Body of pancreas (tissue), 4 donors: ENCODE measurements at regions not wholly inside any gene's neighbourhood (a gene's known extent, or its start where the extent isn't known, plus 50 kb on each side); places are given as distances from the start of the nearest gene placed in this dataset.

Experiments used
- ATAC-seq: fragments of 150-250 bp; one replicate; pipeline ENCODE4 v1.9.1; 2016
- DNase-seq, 4 donors: peaks; one replicate each; pipeline ENCODE4 v3.0.0-alpha.2; 2019
- H3K27ac ChIP-seq, 4 donors: fragments of 200-600 bp; sonication (generic); 1 replicate in 3 of 4; 2 replicates in 1 of 4; pipeline versions ENCODE4 v1.5.1 to v1.6.1; 2016 to 2019; ENCODE audit warnings: mild to moderate bottlenecking in 1 of 4, mixed read lengths in 1 of 4, moderate library complexity in 1 of 4
- H3K27me3 ChIP-seq, 2 donors: fragments of 200-600 bp; sonication (generic); one replicate each; pipeline ENCODE4 v1.6.0; 2016; ENCODE audit warnings: mild to moderate bottlenecking in 1 of 2
- H3K36me3 ChIP-seq, 2 donors: fragments of 200-600 bp; sonication (generic); replicated peaks in 1 of 2; 2 replicates each; pipeline ENCODE4 v1.5.1; 2016; ENCODE audit warnings: low read depth in 2 of 2; ENCODE audit not compliant: insufficient read depth in 1 of 2
- H3K4me1 ChIP-seq: fragments of 200-600 bp; sonication (generic); one replicate; pipeline ENCODE4 v1.6.0; 2016
- H3K4me3 ChIP-seq, 2 donors: fragments of 200-600 bp; sonication (generic); 1 replicate in 1 of 2; 2 replicates in 1 of 2; pipeline ENCODE4 v1.5.1; 2016 to 2019
- H3K9me3 ChIP-seq, 3 donors: fragments of 200-600 bp; sonication (generic); 1 replicate in 2 of 3; 2 replicates in 1 of 3; pipeline ENCODE4 v1.5.1; 2016
- POLR2A ChIP-seq, 3 donors: fragments of 450-650 bp; IDR thresholded peaks; one replicate each; pipeline ENCODE4 v1.6.1; 2016; ENCODE audit warnings: antibody characterized with exemption in 3 of 3, mild to moderate bottlenecking in 2 of 3
- WGBS, 2 donors: methylation state at CpG; one replicate each; pipeline ENCODE4 v1.1.5; 2017; 5-methylcytosine and 5-hydroxymethylcytosine counted together
- intact Hi-C: fragments of 100-400 bp; cut with DNase I; formaldehyde crosslinking; loops from one replicate; pipeline ENCODE4 v1.15.1; 2023
- TF ChIP-seq, protein P1 (sequence below), 7 experiments: fragments of 450-650 bp in 4 of 7; fragments of 200-600 bp in 3 of 7; sonication (generic) in 3 of 7; IDR thresholded peaks; one replicate each; pipeline ENCODE4 v1.5.1; 2016 to 2019; ENCODE audit warnings: antibody characterized with exemption in 7 of 7

DNA sequence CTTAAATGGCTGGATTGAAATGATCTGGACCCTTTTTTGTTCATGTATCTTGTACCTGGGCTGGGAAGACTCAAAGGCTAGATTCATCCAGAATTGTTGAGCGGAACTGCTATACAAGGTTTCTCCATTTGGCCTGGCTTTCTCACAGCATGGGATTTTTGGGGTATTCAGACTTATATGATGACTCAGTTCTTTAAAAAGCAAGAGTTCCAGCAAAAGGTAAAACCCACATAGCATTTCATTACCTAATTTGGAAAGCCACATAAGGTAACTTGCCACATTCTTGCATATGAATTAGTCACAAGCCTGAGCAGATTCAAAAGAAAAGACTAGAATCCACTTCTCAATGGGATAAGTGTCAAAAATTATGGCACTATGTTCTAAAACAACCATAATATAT, 137.4 kb downstream of the HGF start:
- 81 to 82% methylated on average over 1 of the region's 1 CpG for WGBS, 2 donors
- no peak for ATAC-seq

DNA sequence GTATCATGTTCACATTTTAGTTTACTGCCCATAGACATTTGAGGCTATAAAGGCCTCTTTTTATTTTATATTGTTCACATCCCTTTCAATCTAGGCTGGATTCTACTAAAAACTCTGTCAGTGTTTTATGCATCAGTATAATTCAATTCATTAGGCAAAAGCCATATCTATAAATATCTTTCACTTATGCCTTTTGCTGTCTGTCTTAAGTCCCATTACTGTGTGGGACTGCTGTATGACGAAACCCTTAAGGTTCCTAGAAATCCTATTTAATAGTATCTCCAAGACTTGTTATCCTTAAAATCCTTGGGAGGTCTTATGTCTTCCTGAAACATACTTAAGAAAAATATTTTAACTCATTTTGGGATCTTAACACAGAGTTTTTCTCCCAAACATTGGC, 139.2 kb downstream of the HGF start:
- 81 to 86% methylated on average over 1 of the region's 1 CpG for WGBS, 2 donors
- Histone ChIP-seq H3K9me3 (no peaks in the 10 kb centered on the region), H3K4me1 (no peaks in the 10 kb centered on the region), H3K27me3 (no peaks in the 10 kb centered on the region), H3K4me3 (no peak overlapping the region), H3K27ac (no peak overlapping the region), H3K36me3 (no peaks in the 10 kb centered on the region)
- TF ChIP-seq POLR2A (IDR thresholded peaks at IDR 0.05), result no peak
- TF ChIP-seq, protein P1, sequence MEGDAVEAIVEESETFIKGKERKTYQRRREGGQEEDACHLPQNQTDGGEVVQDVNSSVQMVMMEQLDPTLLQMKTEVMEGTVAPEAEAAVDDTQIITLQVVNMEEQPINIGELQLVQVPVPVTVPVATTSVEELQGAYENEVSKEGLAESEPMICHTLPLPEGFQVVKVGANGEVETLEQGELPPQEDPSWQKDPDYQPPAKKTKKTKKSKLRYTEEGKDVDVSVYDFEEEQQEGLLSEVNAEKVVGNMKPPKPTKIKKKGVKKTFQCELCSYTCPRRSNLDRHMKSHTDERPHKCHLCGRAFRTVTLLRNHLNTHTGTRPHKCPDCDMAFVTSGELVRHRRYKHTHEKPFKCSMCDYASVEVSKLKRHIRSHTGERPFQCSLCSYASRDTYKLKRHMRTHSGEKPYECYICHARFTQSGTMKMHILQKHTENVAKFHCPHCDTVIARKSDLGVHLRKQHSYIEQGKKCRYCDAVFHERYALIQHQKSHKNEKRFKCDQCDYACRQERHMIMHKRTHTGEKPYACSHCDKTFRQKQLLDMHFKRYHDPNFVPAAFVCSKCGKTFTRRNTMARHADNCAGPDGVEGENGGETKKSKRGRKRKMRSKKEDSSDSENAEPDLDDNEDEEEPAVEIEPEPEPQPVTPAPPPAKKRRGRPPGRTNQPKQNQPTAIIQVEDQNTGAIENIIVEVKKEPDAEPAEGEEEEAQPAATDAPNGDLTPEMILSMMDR (IDR thresholded peaks at IDR 0.05), result no peak
- intact Hi-C loops, result no loop called here
- no peak for ATAC-seq
- no peak for DNase-seq

More for the DNA sequence above, 137.4 kb downstream of the HGF start:
- TF ChIP-seq POLR2A (IDR thresholded peaks at IDR 0.05), result no peak
- TF ChIP-seq, protein P1 (IDR thresholded peaks at IDR 0.05), result no peak
- Histone ChIP-seq H3K4me3 (no peak overlapping the region), H3K27me3 (no peaks in the 10 kb centered on the region), H3K4me1 (no peaks in the 10 kb centered on the region), H3K9me3 (no peaks in the 10 kb centered on the region), H3K27ac (no peak overlapping the region), H3K36me3 (no peaks in the 10 kb centered on the region)
- no peak for DNase-seq
- intact Hi-C loops, result no loop called here

DNA sequence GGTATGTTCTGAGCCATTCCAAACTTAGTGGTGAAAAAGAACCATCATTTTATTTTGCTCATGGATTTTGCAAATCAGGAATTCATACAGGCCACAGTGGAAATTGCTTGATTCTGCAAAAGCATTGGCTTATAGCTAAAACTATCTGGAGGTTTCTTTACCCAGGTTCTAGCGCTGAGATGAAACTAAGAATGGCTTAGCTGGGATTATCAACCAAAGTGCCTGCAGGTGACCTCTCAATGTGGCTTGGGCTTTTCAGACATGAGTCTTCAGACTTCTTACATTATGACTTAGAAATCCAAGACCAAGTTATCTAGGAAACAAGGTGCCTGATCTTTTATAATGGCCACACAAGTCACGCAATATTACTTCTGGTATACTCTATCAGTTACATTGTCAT, 140.1 kb downstream of the HGF start:
- Histone ChIP-seq H3K36me3 (no peaks in the 10 kb centered on the region), H3K4me1 (no peaks in the 10 kb centered on the region), H3K27me3 (no peaks in the 10 kb centered on the region), H3K9me3 (no peaks in the 10 kb centered on the region), H3K4me3 (no peak overlapping the region), H3K27ac (no peak overlapping the region)
- WGBS, 2 donors, result 86 to 100% methylated on average over 2 of the region's 2 CpGs
- DNase-seq (no peak), ATAC-seq (no peak)
- TF ChIP-seq, protein P1 (IDR thresholded peaks at IDR 0.05), result no peak
- TF ChIP-seq POLR2A (IDR thresholded peaks at IDR 0.05), result no peak
- intact Hi-C loops, result no loop called here

DNA sequence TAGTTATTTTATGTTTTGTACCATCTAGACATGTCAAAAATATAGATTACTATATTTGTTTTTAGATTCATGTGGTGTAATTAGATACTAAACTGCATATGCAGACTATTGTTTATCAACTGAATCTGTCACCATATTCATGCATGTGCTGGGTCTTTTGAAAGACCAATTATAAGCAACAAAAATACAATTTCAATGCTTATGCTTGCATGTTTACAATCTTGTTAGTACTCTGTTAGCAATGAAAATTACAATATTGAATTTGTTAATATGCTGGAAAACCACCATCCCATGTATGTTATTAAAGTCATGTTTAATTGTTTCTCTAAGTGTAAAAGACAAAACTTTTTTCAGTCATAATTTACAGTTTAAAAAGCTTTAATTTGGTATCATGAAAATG, 140.9 kb downstream of the HGF start:
- Histone ChIP-seq H3K4me3 (no peak overlapping the region), H3K36me3 (no peaks in the 10 kb centered on the region), H3K27me3 (no peaks in the 10 kb centered on the region), H3K4me1 (no peaks in the 10 kb centered on the region), H3K9me3 (no peaks in the 10 kb centered on the region), H3K27ac (no peak overlapping the region)
- intact Hi-C loops, result no loop called here
- ATAC-seq (no peak), DNase-seq (no peak)
- no peak for TF ChIP-seq POLR2A (IDR thresholded peaks at IDR 0.05)
- TF ChIP-seq, protein P1 (IDR thresholded peaks at IDR 0.05), result no peak

DNA sequence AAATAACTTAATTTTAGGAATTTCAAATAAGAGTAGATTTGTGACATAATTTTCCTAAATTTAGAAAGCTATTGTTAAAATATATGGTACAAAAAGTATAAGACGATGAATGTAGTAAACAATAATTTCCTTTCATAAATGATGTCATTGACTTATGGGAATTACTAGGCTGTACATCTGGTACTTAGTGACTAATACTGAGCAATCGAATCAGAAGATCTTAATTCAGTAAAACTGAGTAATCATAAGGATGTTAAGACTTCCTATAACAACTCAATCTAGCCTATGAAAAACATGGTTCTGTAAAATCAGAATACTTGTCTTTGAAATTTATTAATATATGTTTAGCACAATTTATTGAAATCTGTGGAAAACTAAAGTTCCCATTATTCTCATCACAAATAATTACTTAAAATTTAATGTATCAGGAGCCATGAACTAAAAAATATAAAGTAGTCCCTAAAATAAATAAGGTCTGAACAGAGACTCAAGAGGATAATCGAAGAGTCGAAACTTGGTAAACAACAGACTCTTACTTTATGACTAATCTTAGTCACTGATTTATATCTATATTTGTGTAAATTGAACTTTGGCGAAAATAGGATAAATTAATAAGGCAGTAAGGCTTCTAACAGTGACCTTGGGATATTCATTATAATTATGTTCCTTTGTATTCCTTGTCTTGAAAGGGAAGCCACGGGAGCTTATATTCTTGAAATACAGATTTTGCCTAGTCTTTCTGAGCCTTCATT, 142.1 kb downstream of the HGF start:
- intact Hi-C loops, result no loop called here
- DNase-seq, result no peak
- Histone ChIP-seq H3K4me1 (no peaks in the 10 kb centered on the region), H3K4me3 (no peak overlapping the region), H3K27me3 (no peaks in the 10 kb centered on the region), H3K27ac (no peak overlapping the region), H3K9me3 (no peaks in the 10 kb centered on the region), H3K36me3 (no peaks in the 10 kb centered on the region)
- ATAC-seq, result no peak
- TF ChIP-seq, protein P1 (IDR thresholded peaks at IDR 0.05), result no peak
- TF ChIP-seq POLR2A (IDR thresholded peaks at IDR 0.05), result no peak
- WGBS, 2 donors, result 67 to 68% methylated on average over 6 of the region's 6 CpGs
